ENCODE measurements at regions not wholly inside any gene's neighbourhood (a gene's known extent, or its start where the extent isn't known, plus 50 kb on each side); places are given as distances from the start of the nearest gene placed in this dataset.

- intact Hi-C loops (cut with DNase I) = no loop called here
Observed at GRCh38 chrX:68988865-68989264, 160.0 kb downstream of the EFNB1 start.

GRCh38 chrX:68985135-68985755 is 156.4 kb downstream of the EFNB1 start:
- Histone ChIP-seq H3K36me3 (no peaks in the 10 kb centered on the region), H3K27me3 (no peaks in the 10 kb centered on the region), H3K4me1 (no peaks in the 10 kb centered on the region), H3K9me3 (no peaks in the 10 kb centered on the region), H3K4me3 (no peak overlapping the region), H3K27ac (no peak overlapping the region)
- TF ChIP-seq CTCF (IDR thresholded peaks at IDR 0.05) = no peak
- no peak for DNase-seq
- no peak for ATAC-seq
- intact Hi-C loops (cut with DNase I) = no loop called here

More at GRCh38 chrX:68988865-68989264, 160.0 kb downstream of the EFNB1 start:
- H3K9me3 ChIP-seq = no peaks in the 10 kb centered on the region
- ATAC-seq (no peak), DNase-seq (no peak)
- no peaks in the 10 kb centered on the region for H3K36me3 ChIP-seq
- no peak overlapping the region for H3K4me3 ChIP-seq
- H3K4me1 ChIP-seq = no peaks in the 10 kb centered on the region
- TF ChIP-seq CTCF (IDR thresholded peaks at IDR 0.05) = no peak
- no peaks in the 10 kb centered on the region for H3K27me3 ChIP-seq
- no peak overlapping the region for H3K27ac ChIP-seq

GRCh38 chrX:68983004-68983857 is 154.4 kb downstream of the EFNB1 start:
- intact Hi-C loops (cut with DNase I) = no loop called here
- no peak overlapping the region for H3K27ac ChIP-seq
- DNase-seq (no peak), ATAC-seq (no peak)
- no peak overlapping the region for H3K4me3 ChIP-seq
- H3K4me1 ChIP-seq = no peaks in the 10 kb centered on the region
- no peaks in the 10 kb centered on the region for H3K36me3 ChIP-seq
- no peak for TF ChIP-seq CTCF (IDR thresholded peaks at IDR 0.05)
- H3K27me3 ChIP-seq = no peaks in the 10 kb centered on the region
- no peaks in the 10 kb centered on the region for H3K9me3 ChIP-seq

DNA sequence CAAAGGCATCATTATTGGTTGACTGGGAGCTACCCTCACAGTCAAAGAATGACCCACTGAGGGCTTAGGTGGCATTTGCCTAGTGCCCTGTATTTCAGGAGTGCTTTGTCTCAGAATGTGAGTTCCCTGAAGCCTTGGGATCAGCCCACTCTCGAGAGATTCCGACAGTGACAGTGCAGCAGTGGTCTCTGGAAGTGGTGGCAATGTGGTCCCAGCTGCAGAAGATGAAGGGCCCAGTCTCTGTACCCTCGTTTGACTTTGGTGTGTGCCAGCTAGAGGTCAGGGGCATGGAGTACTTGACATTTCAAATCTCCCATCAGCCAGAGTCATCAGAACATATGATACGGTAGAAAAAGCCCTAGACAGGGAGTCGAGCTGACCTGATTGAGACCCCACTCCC is 153.7 kb downstream of the EFNB1 start:
- TF ChIP-seq CTCF (IDR thresholded peaks at IDR 0.05) = no peak
- H3K4me1 ChIP-seq = no peaks in the 10 kb centered on the region
- intact Hi-C loops (cut with DNase I) = no loop called here

DNA sequence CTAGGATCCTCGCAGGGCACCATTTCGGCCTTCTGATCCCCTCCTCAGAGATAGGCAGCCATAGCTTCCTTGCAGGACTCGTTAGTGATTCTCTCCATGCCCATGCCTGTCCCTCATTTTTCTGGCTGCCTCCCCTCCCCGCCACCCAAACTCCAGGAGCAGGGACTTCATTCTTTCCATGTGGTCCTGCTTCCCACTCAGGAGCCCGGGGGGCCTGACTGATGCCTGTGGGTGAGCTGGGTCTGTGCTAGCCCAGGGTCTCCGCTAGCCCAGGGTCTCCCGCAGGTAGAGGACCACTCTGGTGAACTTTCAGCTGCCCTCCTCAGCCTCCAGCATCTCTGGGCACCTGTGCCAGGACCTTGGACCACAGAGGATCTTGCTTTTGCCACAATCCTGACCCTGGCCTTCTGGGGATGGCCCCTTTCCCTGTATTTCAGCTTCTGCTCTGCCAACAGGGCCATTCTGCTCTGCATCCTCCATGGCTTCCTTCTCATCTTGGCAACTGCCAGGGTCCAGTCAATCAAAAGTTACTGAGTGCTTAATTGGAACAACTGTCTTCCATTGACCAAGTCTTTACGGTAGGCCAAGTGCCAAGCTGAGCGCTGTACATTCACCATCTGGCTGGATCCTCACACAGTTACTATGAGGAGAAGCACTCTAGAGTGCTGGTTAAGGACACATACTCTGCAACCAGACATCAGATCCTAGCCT is 152.2 kb downstream of the EFNB1 start:
- intact Hi-C loops (cut with DNase I) = no loop called here
- DNase-seq = no peak

More for the DNA sequence above, 153.7 kb downstream of the EFNB1 start:
- H3K36me3 ChIP-seq = no peaks in the 10 kb centered on the region
- H3K27me3 ChIP-seq = no peaks in the 10 kb centered on the region
- no peaks in the 10 kb centered on the region for H3K9me3 ChIP-seq
- ATAC-seq (no peak), DNase-seq (no peak)
- H3K27ac ChIP-seq = no peak overlapping the region
- no peak overlapping the region for H3K4me3 ChIP-seq

More for the DNA sequence above, 152.2 kb downstream of the EFNB1 start:
- no peaks in the 10 kb centered on the region for H3K27me3 ChIP-seq
- no peak overlapping the region for H3K4me3 ChIP-seq
- no peak overlapping the region for H3K27ac ChIP-seq
- no peaks in the 10 kb centered on the region for H3K4me1 ChIP-seq
- H3K36me3 ChIP-seq = no peaks in the 10 kb centered on the region
- no peak for TF ChIP-seq CTCF (IDR thresholded peaks at IDR 0.05)
- no peaks in the 10 kb centered on the region for H3K9me3 ChIP-seq
- no peak for ATAC-seq

Measured in upper lobe of right lung (tissue), 1 donor.